MM.1S (cell line): ENCODE measurements at regions not wholly inside any gene's neighbourhood (a gene's known extent, or its start where the extent isn't known, plus 50 kb on each side); places are given as distances from the start of the nearest gene placed in this dataset.

Experiments used
- DNase-seq: peaks from one replicate; pipeline ENCODE4 v3.0.0-alpha.2; 2015
- H2AFZ ChIP-seq: fragments of 300-600 bp; sonication (generic); 2 replicates; pipeline ENCODE4 v1.6.0; 2016; ENCODE audit warnings: antibody characterized with exemption, low read length
- H3F3A ChIP-seq: fragments of 300-600 bp; sonication (generic); 2 replicates; pipeline ENCODE4 v1.6.1; 2016; ENCODE audit warnings: mild to moderate bottlenecking, antibody characterized with exemption, low read length, moderate library complexity, mixed read lengths; ENCODE audit not compliant: insufficient read depth
- H3K27ac ChIP-seq: fragments of 300-600 bp; sonication (generic); 2 replicates; pipeline ENCODE4 v1.5.1; 2016; ENCODE audit warnings: mild to moderate bottlenecking, low read length
- H3K27me3 ChIP-seq: fragments of 300-600 bp; sonication (generic); replicated peaks from 2 replicates; pipeline ENCODE4 v1.6.0; 2016; ENCODE audit warnings: low read length; ENCODE audit not compliant: insufficient read depth
- H3K36me3 ChIP-seq: fragments of 300-600 bp; sonication (generic); replicated peaks from 2 replicates; pipeline ENCODE4 v1.6.1; 2016; ENCODE audit warnings: mild to moderate bottlenecking, low read length, mixed read lengths; ENCODE audit not compliant: insufficient read depth
- H3K4me1 ChIP-seq: fragments of 300-600 bp; sonication (generic); 2 replicates; pipeline ENCODE4 v1.6.1; 2016; ENCODE audit warnings: low read length, mixed read lengths
- H3K4me2 ChIP-seq: fragments of 300-600 bp; sonication (generic); 2 replicates; pipeline ENCODE4 v1.6.0; 2016; ENCODE audit warnings: low read depth, low read length
- H3K4me3 ChIP-seq: fragments of 300-600 bp; sonication (generic); 2 replicates; pipeline ENCODE4 v1.5.1; 2016; ENCODE audit warnings: low read length, mixed read lengths
- H3K79me2 ChIP-seq: fragments of 300-600 bp; sonication (generic); 2 replicates; pipeline ENCODE4 v1.6.1; 2016; ENCODE audit warnings: mixed run types, low read length, mixed read lengths
- H3K9ac ChIP-seq: fragments of 300-600 bp; sonication (generic); 2 replicates; pipeline ENCODE4 v1.6.1; 2016; ENCODE audit warnings: low read length, mixed read lengths
- H3K9me2 ChIP-seq: fragments of 300-600 bp; sonication (generic); replicated peaks from 2 replicates; pipeline ENCODE4 v1.6.1; 2016; ENCODE audit warnings: mild to moderate bottlenecking, low read length, mixed read lengths; ENCODE audit not compliant: insufficient read depth
- H3K9me3 ChIP-seq: fragments of 300-600 bp; sonication (generic); replicated peaks from 2 replicates; pipeline ENCODE4 v1.6.1; 2016; ENCODE audit warnings: mild to moderate bottlenecking, low read length, mixed read lengths; ENCODE audit not compliant: insufficient read depth
- H4K20me1 ChIP-seq: fragments of 300-600 bp; sonication (generic); 2 replicates; pipeline ENCODE4 v1.6.1; 2016; ENCODE audit warnings: mild to moderate bottlenecking, low read length, moderate library complexity, mixed read lengths; ENCODE audit not compliant: insufficient read depth
- EZH2 ChIP-seq: fragments of 300-600 bp; sonication (generic); optimal IDR thresholded peaks from 2 replicates; pipeline ENCODE3; 2017; ENCODE audit warnings: low read depth, mild to moderate bottlenecking, antibody characterized with exemption, low read length, mixed read lengths
- EZH2phosphoT487 ChIP-seq: fragments of 300-600 bp; sonication (generic); IDR thresholded peaks from 2 replicates; pipeline ENCODE4 v1.6.1; 2018; ENCODE audit warnings: antibody characterized with exemption, low read length
- TF ChIP-seq, protein P1 (sequence below): fragments of 300-600 bp; sonication (generic); IDR thresholded peaks from 2 replicates; pipeline ENCODE4 v1.5.1; 2016; ENCODE audit warnings: antibody characterized with exemption, low read length, mixed read lengths

DNA sequence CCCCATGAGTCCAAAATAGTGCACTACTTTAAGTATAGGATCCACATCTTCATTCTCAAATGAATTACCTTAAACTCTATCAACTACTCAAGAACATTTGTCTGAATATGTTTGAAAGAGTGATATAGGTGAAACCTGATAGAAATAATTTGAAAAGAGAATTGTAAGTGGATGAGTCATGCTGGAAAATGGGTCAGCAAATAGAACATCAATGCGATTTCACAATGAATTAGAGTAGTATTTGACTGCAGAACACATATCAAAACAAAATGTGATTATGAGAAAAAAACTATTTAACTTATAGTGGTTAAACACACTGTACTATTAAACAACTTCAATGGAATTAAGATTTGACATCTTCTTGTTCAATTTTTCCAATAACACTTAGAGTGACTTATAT is 300.6 kb upstream of the KLHL1 start:
- Histone ChIP-seq H3K4me2 (no peak overlapping the region), H3K79me2 (no peaks in the 10 kb centered on the region), H3K4me3 (no peak overlapping the region), H3K9ac (no peak overlapping the region), H3K4me1 (no peaks in the 10 kb centered on the region), H3K9me3 (no peaks in the 10 kb centered on the region), H3K9me2 (no peaks in the 10 kb centered on the region), H3K27ac (no peak overlapping the region), H2AFZ (no peak overlapping the region), H4K20me1 (no peaks in the 10 kb centered on the region), H3F3A (no peaks in the 10 kb centered on the region), H3K36me3 (no peaks in the 10 kb centered on the region), H3K27me3 (no peaks in the 10 kb centered on the region)
- no peak for DNase-seq
- TF ChIP-seq EZH2phosphoT487 = no peak
- TF ChIP-seq, protein P1, sequence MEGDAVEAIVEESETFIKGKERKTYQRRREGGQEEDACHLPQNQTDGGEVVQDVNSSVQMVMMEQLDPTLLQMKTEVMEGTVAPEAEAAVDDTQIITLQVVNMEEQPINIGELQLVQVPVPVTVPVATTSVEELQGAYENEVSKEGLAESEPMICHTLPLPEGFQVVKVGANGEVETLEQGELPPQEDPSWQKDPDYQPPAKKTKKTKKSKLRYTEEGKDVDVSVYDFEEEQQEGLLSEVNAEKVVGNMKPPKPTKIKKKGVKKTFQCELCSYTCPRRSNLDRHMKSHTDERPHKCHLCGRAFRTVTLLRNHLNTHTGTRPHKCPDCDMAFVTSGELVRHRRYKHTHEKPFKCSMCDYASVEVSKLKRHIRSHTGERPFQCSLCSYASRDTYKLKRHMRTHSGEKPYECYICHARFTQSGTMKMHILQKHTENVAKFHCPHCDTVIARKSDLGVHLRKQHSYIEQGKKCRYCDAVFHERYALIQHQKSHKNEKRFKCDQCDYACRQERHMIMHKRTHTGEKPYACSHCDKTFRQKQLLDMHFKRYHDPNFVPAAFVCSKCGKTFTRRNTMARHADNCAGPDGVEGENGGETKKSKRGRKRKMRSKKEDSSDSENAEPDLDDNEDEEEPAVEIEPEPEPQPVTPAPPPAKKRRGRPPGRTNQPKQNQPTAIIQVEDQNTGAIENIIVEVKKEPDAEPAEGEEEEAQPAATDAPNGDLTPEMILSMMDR = no peak
- TF ChIP-seq EZH2 = no peak

DNA sequence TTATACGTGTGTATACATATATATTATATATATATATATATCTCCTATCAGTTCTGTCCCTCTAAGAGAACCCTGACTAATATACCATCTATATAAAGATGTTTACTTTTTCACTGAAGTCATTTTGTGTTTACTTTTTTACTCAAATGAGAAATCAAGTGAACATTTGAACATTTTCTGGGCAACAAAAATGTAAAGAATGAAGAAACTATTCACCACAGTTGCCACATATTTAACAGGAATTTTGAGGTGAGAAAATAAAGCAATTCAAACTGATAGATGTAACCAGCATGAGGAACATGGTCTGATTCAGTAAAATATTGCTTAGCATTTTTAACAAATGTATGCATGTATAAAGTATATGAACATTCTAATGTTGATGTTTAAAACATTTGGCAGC is 299.2 kb upstream of the KLHL1 start:
- H3K79me2 ChIP-seq = no peaks in the 10 kb centered on the region
- no peaks in the 10 kb centered on the region for H4K20me1 ChIP-seq
- no peaks in the 10 kb centered on the region for H3F3A ChIP-seq
- no peak overlapping the region for H3K27ac ChIP-seq
- no peaks in the 10 kb centered on the region for H3K9me3 ChIP-seq
- H3K9me2 ChIP-seq = no peaks in the 10 kb centered on the region
- no peak overlapping the region for H3K4me3 ChIP-seq
- H3K27me3 ChIP-seq = no peaks in the 10 kb centered on the region
- H3K36me3 ChIP-seq = no peaks in the 10 kb centered on the region
- no peak for DNase-seq
- H3K9ac ChIP-seq = no peak overlapping the region
- H3K4me2 ChIP-seq = no peak overlapping the region
- H2AFZ ChIP-seq = no peak overlapping the region
- no peak for TF ChIP-seq EZH2phosphoT487
- no peak for TF ChIP-seq EZH2
- TF ChIP-seq, protein P1 = no peak
- no peaks in the 10 kb centered on the region for H3K4me1 ChIP-seq

DNA sequence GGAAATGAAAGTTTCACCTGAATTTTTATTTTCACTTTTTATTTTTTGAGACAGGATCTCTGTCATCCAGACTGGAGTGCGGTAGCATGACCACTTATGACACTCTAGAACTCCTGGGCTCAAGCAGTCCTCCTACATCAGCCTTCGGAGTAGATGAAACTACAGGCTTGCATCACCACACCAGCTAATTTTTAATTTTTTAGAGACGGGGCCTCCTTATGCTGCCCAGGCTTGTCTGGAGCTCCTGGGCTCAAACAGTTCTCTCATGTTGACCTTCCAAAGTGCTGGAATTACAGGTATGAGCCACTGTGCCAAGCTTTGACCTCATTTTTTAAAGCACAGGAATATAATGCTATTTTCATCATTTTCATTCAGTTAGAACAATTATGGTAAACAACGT is 297.0 kb upstream of the KLHL1 start:
- Histone ChIP-seq H3K79me2 (no peaks in the 10 kb centered on the region), H3K4me3 (no peak overlapping the region), H2AFZ (no peak overlapping the region), H3K27ac (no peak overlapping the region), H3F3A (no peaks in the 10 kb centered on the region), H3K4me1 (no peaks in the 10 kb centered on the region), H3K9me2 (no peaks in the 10 kb centered on the region), H4K20me1 (no peaks in the 10 kb centered on the region), H3K27me3 (no peaks in the 10 kb centered on the region), H3K9ac (no peak overlapping the region), H3K36me3 (no peaks in the 10 kb centered on the region), H3K9me3 (no peaks in the 10 kb centered on the region), H3K4me2 (no peak overlapping the region)
- TF ChIP-seq EZH2phosphoT487 (no peak), EZH2 (no peak)
- TF ChIP-seq, protein P1 = no peak
- DNase-seq = no peak
